ENCODE measurements at regions not wholly inside any gene's neighbourhood (a gene's known extent, or its start where the extent isn't known, plus 50 kb on each side); places are given as distances from the start of the nearest gene placed in this dataset.
"Not testable (repeated sequence)": the region's sequence is repeated elsewhere in the genome, so short reads cannot be mapped to it uniquely, and the experiment has no call there.

GRCh38 chr4:126338548-126338947, 1023.8 kb downstream of the FAT4 start:
- no peak for DNase-seq

DNA sequence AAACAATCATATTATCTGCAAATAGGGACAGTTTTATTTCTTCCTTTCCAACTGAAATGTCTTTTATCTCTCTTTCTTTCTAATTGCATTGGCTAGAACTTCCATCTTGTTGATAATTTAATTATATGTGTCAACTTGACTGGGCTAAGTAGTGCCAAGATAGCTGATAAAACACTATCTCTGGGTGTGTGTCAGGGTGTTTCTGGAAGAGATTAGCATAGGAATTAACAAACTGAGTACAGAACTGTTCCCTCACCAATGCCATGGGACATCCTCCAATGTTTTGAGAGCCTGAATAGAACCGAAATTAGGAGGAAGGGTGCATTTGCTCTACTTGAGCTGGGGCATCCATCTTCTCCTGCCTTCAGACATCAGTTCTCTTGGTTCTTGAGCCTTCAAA, 1027.2 kb downstream of the FAT4 start:
- no peak for DNase-seq

GRCh38 chr4:126344472-126344871, 1029.7 kb downstream of the FAT4 start:
- DNase-seq: no peak

DNA sequence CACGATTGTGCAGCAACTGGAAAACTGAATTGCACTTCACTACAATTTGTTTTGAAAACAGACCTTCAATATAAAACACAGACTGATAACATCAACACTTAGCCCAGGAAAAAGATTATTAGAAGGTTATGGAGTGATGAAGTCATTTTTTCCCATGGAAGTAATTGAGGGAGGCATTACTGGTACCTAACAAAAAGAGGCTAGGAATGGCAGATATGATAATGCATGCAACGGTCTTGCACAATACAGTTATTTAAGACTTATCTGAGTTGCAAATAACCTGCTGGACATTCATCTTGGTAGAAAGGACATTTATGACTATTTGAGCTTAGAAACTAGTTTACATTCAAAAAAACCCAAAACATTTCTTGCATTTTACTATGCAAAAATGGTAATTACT, 1031.9 kb downstream of the FAT4 start:
- no peak for DNase-seq

GRCh38 chr4:126354784-126355183, 1040.0 kb downstream of the FAT4 start:
- DNase-seq: no peak

- DNase-seq: no peak
Measured at GRCh38 chr4:126358041-126358440, 1043.3 kb downstream of the FAT4 start.

GRCh38 chr4:126361287-126361686, 1046.5 kb downstream of the FAT4 start:
- no peak for DNase-seq

DNA sequence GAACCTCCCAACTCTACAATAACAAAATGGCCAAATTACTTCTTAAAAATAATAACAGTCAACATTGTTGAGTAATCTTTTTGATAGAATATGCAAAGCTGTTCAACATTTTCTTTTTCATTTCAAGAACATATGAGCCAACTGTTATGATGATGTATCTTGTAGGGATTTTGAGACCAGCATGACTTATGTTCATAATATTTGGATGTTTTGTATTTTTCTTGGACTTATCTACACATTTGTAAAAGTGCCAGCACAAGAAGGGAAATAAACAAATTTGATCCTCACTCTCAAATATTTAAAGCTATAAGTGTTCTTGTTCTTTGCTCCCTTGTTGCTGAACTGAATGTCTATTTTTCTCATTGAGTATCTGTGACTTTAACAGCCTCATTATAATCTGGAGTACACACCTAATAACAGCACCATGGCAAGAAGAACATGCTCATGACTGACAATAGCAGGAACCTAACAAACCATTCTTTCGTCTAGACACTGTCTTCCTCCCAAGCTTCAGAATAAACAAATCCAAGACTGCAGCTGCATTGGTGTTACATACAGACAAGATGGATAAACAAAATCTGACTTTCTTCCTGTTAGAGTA, 1049.7 kb downstream of the FAT4 start:
- no peak for DNase-seq

GRCh38 chr4:126369076-126369475, 1054.3 kb downstream of the FAT4 start:
- no peak for DNase-seq

DNA sequence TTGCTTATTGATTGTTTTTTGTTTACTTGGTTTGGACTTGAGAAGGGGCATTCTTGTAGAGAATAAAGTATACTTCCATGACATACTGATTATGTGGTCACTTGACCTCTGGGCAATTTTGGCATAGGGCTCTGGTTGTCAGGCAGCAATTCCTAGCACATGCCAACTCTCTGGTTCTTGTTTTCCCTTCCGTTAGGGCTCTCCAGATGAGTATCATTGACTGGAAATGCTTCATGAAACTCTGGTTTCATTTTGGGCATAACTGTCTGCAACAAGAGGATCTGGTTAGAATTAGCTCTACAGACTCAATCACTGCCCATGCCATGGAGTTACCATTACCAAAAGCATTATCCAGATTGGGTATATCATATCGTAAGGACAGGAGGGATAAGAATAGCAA, 1057.9 kb downstream of the FAT4 start:
- DNase-seq: no peak

- DNase-seq: no peak
Measured at GRCh38 chr4:126375462-126376054, 1060.8 kb downstream of the FAT4 start.

- DNase-seq: no peak
Measured at GRCh38 chr4:126385954-126386353, 1071.2 kb downstream of the FAT4 start.

DNA sequence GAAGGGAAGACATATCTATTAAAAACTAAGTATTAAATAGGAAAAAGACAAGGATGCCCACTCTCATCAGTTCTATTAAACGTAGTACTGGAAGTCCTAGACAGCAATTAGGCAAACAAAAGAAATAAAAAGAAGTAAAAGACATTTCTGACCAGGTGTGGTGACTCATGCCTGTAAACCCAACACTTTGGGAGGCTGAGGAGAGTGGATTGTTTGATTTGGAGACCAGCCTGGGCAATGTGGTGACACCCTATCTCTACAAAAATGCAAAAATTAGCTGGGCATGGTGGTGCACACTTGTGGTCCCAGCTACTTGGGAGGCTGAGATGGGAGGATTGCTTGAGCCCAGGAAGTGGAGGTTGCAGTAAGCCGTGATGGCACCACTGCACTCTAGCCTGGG, 1071.8 kb downstream of the FAT4 start:
- no peak for DNase-seq

GRCh38 chr4:126395664-126396063, 1080.9 kb downstream of the FAT4 start:
- DNase-seq: no peak

DNA sequence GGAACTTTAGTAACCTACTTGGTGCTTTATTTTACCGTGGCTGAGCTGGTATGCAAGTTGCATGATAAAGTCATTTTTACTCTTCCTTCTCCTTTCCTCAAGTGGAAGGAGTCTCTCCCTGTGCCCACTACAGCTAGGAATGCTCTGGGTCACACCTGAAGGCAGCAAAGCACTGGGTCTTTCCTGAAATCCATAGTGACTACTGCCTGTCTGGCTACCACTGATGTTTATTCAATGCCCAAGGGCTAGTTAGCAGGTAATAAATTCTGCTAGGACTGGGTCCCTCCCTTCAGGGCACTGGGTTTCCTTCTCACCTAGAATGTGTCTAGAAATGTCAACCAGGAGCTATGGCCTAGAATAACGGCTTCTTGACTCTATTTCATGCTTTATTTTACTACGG, 1081.4 kb downstream of the FAT4 start:
- no peak for DNase-seq

- DNase-seq: no peak
Measured at GRCh38 chr4:126396703-126397102, 1081.9 kb downstream of the FAT4 start.

DNA sequence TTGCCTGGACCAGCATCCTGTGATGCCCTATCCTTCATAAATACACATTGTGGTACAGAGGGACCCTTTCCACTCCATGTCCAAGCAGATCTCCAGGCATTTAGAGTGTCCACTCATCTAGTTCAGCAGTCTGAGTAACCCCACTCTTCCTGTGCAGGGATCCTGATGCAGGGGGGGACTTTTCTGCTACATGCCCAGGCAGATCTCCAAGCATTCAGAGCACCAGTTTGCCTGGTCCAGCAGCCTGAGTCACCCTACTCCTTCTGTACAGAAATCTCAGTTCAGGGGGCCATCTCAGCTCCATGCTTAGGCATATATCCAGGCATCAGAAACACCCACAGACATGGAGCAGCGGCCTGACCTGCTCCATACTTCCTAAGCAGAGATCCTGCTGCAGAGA, 1089.8 kb downstream of the FAT4 start:
- DNase-seq: no peak

DNA sequence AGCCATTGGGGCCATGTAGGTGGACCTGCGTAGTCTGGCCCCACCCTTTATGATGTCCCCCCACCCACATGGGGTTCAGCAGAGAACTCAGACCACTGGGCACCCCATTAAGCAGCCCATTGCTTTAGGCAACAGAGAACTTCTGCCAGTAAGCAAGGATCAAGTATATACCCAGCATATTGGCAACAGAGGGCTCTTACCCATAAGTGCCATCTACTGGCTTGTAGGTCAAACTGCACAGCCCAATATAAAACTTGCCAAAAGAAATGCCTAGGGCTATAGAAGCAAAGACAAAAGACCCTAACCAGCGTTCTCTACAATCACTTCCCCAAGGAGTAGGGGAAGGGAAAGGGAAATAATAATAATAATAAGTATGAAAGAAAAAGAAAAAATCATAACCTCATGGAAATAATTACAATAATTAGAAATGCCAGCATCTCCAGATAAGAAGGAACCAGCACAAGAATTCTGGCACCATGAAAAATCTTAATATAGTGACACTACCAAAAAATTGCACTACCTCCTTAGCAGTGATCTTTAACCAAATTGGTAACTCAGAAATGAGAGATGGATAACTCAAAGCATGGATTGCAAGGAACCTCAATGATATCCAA, 1090.7 kb downstream of the FAT4 start:
- DNase-seq: no peak

- no peak for DNase-seq
Measured at GRCh38 chr4:126409746-126410145, 1095.0 kb downstream of the FAT4 start.

GRCh38 chr4:126411047-126411446, 1096.3 kb downstream of the FAT4 start:
- DNase-seq: no peak

DNA sequence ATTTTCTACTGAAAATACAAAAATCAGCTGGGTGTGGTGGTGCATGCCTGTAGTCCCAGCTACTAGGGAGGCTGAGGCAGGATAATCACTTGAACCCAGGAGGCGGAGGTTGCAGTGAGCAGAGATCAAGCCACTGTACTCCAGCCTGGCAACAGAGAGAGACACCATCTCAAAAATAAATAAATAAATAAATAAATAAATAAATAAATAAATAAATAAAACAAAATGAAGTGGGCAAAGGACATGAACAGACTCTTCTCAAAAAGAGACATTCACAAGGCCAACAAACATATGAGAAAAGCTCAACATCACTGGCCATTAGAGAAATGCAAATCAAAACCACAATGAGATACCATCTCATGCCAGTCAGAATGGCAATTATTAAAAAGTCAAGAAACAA, 1097.6 kb downstream of the FAT4 start:
- not testable (repeated sequence) for DNase-seq

- DNase-seq: no peak
Measured at GRCh38 chr4:126414741-126415140, 1100.0 kb downstream of the FAT4 start.

DNA sequence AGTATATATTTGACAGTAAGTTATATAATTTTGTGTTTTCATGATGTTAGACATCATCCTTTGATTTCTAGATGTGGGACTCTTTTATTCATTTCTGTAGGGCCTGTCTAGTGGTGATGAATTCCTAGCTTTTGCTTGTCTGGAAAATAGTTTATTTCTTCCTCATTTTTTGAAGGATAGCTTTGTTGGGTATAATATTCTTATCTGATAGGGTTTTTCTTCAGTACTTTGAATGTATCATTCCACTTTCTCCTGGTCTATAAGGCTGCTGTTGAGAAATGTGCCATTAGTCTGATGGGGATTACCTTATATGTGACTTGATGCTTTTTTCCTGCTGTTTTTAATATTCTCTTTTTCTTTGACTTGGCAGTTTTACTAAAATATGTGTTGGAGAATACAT, 1104.5 kb downstream of the FAT4 start:
- no peak for DNase-seq

GRCh38 chr4:126427853-126428252, 1113.1 kb downstream of the FAT4 start:
- DNase-seq: no peak
